Stimulated activated naive B cell treated with anti-CD40 and anti-IgM and Interleukin-4, amounts not matched to agents 10 μg/mL and 1 μg/mL and 100 μg/mL, for 72 hours (primary cell): ENCODE measurements at regions not wholly inside any gene's neighbourhood (a gene's known extent, or its start where the extent isn't known, plus 50 kb on each side); places are given as distances from the start of the nearest gene placed in this dataset.

ENCODE experiments used
- ATAC-seq, 2 donors: fragments of 150-1000 bp; cut with Tn5 transposase; replicated peaks; 2 replicates each; pipeline ENCODE4 v1.10.0; 2021; ENCODE audit warnings: moderate library complexity in 1 of 2
- DNase-seq: peaks from one replicate; pipeline ENCODE4 v3.0.0; 2021
- H3K27ac Mint-ChIP-seq: one replicate; pipeline ENCODE4 v1.8.0; 2022; ENCODE audit warnings: mild to moderate bottlenecking, mixed read lengths
- H3K27me3 Mint-ChIP-seq, 2 donors: one replicate each; pipeline ENCODE4 v1.8.0; 2022; ENCODE audit warnings: mixed read lengths in 2 of 2
- H3K36me3 Mint-ChIP-seq, 2 donors: one replicate each; pipeline ENCODE4 v1.8.0; 2022; ENCODE audit warnings: mixed read lengths in 2 of 2, mild to moderate bottlenecking in 1 of 2
- H3K4me1 Mint-ChIP-seq, 2 donors: one replicate each; pipeline ENCODE4 v1.8.0; 2022; ENCODE audit warnings: mixed read lengths in 2 of 2, mild to moderate bottlenecking in 1 of 2
- H3K4me3 Mint-ChIP-seq, 2 donors: one replicate each; pipeline ENCODE4 v1.8.0; 2022; ENCODE audit warnings: mild to moderate bottlenecking in 2 of 2, mixed read lengths in 2 of 2, moderate library complexity in 1 of 2
- H3K9me3 Mint-ChIP-seq, 2 donors: one replicate each; pipeline ENCODE4 v1.8.0; 2022; ENCODE audit warnings: mixed read lengths in 2 of 2, mild to moderate bottlenecking in 1 of 2

DNA sequence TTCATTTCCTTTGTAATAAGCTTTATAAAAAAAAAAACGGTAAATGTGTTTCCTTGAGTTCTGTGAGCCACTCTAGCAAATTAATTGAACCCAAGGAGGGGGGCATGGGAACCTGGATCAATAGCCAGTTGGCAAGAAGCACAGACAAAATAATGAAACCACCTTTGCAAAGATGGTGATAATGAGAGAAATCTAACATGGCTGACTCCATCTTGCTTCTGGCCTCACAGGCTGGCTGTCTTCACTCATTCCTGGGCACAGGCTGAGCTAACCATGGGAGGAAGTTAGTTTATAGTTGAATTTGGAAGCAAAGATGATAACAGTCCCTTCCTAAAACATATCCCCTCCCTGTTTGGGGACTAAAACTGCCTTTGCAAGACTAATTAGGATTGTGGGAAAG lies 95.1 kb downstream of the B3GNT2 start:
- no peak overlapping the region for H3K27ac Mint-ChIP-seq
- H3K9me3 Mint-ChIP-seq = peaks cover 2 to 3% of the 10 kb centered on the region in 2 donors
- no peak for ATAC-seq
- DNase-seq = no peak
- peaks cover 0 to 5% of the 10 kb centered on the region in 2 donors for H3K36me3 Mint-ChIP-seq
- H3K4me1 Mint-ChIP-seq = peaks cover 16 to 31% of the 10 kb centered on the region in 2 donors
- no peak overlapping the region for H3K4me3 Mint-ChIP-seq
- H3K27me3 Mint-ChIP-seq = no peaks in the 10 kb centered on the region

DNA sequence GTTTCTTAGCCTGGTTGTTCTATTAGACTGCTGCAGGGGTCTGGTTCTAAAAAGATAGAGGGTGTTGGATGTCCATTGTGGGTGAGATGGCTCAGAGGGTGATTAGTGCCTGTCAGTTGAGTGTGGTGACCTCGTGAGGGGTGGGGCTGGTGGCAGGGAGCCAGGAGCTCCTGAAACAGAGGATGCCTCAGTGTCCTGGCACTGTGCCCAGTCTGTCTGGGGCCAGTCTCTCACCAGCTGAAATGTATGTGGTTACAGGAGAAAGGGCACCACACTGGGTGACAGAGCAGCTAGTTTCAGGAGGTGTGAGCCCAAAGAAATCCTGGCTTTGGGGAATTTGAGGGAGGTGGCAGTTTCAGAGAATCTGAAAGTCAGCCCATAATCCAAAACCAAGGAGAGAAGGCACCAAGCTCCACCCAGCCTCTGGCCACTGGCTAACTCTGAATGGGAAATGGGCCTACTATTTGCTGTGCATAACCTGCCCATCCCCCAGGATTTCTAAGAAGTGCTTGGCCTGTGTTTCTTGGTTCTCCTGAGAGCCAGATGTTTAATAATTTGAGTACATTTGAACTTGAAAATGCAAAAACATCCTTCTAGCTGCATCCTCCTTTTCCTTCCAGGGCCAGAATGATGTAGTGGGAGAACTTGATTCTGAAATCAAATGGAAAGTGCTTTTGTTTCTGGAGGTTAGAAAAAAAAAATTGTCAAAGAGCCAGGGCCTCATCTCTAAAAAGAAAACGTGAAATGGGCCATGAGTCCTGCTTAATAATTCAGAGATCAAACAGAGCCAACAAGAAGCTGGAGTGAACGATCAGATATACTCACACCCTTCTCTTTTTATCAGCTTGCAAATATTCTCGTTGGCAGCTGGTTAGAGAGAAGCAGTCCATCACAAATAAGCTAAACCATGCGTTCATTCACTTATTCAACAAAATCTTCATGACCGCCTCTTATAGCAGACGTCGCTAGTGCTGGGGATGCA lies 92.3 kb downstream of the B3GNT2 start:
- ATAC-seq (peak; percentile 93 to 94), DNase-seq (peak; percentile 67)
- Mint-ChIP-seq H3K9me3 (peaks cover 9 to 16% of the 10 kb centered on the region in 2 donors), H3K27me3 (no peaks in the 10 kb centered on the region), H3K4me1 (peaks cover 11 to 21% of the 10 kb centered on the region in 2 donors), H3K27ac (no peak overlapping the region), H3K36me3 (peaks cover 8 to 14% of the 10 kb centered on the region in 2 donors), H3K4me3 (no peak overlapping the region)

GRCh38 chr2:62287282-62287681 lies 91.4 kb downstream of the B3GNT2 start:
- Mint-ChIP-seq H3K9me3 (peaks cover 9 to 16% of the 10 kb centered on the region in 2 donors), H3K27me3 (no peaks in the 10 kb centered on the region), H3K4me1 (peaks cover 11 to 16% of the 10 kb centered on the region in 2 donors), H3K4me3 (no peak overlapping the region), H3K36me3 (peaks cover 8 to 14% of the 10 kb centered on the region in 2 donors), H3K27ac (no peak overlapping the region)
- ATAC-seq (peak; percentile 49 to 53), DNase-seq (no peak)

DNA sequence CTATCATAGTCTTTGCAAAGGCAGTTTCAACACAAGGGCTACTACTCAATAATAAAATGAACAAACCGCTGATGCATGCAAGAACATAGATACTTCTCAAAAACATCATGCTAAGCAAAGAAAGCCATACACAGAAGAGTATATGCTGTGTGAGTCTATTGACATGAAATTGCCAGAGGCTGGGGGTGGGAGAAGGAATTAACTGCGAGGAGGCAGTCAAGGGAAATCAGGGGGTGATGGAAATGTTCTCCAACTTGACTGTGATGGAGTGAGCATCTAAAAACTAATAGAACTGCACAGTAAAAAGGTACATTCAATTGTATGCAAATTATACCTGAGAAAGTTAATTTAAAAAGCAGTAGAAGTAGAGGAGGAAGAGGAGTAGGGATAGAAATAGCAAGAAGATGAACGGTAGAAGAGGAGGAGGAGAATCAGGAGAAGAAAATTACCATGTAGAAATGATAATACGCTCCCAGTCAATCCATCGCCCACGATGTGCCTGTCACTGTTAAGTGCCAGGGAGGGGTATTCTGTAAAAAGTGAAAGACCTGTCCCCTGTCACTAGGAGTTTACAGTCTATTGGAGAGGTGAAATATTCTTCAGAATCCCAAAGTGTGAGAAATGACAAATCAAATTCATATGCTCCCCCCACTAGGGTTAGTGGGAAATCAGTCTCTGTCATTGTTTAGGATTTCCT lies 90.3 kb downstream of the B3GNT2 start:
- Mint-ChIP-seq H3K4me3 (no peak overlapping the region), H3K4me1 (peaks cover 11 to 16% of the 10 kb centered on the region in 2 donors), H3K27ac (no peak overlapping the region), H3K9me3 (peaks cover 9 to 16% of the 10 kb centered on the region in 2 donors), H3K27me3 (peaks cover 0 to 2% of the 10 kb centered on the region in 2 donors), H3K36me3 (peaks cover 8 to 14% of the 10 kb centered on the region in 2 donors)
- DNase-seq = no peak
- no peak for ATAC-seq

GRCh38 chr2:62284980-62285379 lies 89.1 kb downstream of the B3GNT2 start:
- Mint-ChIP-seq H3K27me3 (peaks cover 0 to 5% of the 10 kb centered on the region in 2 donors), H3K9me3 (peaks cover 9 to 16% of the 10 kb centered on the region in 2 donors), H3K4me1 (peaks cover 11 to 16% of the 10 kb centered on the region in 2 donors), H3K36me3 (peaks cover 11 to 19% of the 10 kb centered on the region in 2 donors), H3K4me3 (no peak overlapping the region), H3K27ac (no peak overlapping the region)
- DNase-seq (no peak), ATAC-seq (no peak)

DNA sequence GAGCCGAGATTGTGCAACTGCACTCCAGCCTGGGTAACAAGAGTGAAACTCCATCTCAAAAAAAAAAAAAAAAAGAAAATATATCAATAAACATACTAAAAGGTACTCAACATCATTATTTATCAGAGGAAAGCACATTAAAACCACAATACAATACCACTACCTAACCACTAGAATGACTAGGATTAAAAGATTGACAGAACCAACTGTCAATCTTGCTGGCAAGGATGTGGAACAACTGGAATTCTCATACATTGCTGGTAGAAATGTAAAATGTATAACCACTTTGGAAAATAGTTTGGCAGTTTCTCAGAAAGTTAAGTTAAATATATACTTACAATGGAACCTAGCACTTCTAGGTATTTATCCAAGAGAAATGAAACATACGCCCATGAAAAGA lies 88.6 kb downstream of the B3GNT2 start:
- peaks cover 11 to 23% of the 10 kb centered on the region in 2 donors for H3K36me3 Mint-ChIP-seq
- H3K4me1 Mint-ChIP-seq = peaks cover 11 to 16% of the 10 kb centered on the region in 2 donors
- H3K9me3 Mint-ChIP-seq = peaks cover 9 to 16% of the 10 kb centered on the region in 2 donors
- H3K27me3 Mint-ChIP-seq = peaks cover 0 to 5% of the 10 kb centered on the region in 2 donors
- no peak overlapping the region for H3K4me3 Mint-ChIP-seq
- H3K27ac Mint-ChIP-seq = no peak overlapping the region
- DNase-seq = no peak
- ATAC-seq = no peak

GRCh38 chr2:62283147-62283546 lies 87.2 kb downstream of the B3GNT2 start:
- Mint-ChIP-seq H3K4me1 (peaks cover 9 to 11% of the 10 kb centered on the region in 2 donors), H3K27ac (no peak overlapping the region), H3K4me3 (no peak overlapping the region), H3K27me3 (peaks cover 0 to 5% of the 10 kb centered on the region in 2 donors), H3K9me3 (peaks cover 19 to 23% of the 10 kb centered on the region in 2 donors), H3K36me3 (peaks cover 15 to 34% of the 10 kb centered on the region in 2 donors)
- DNase-seq (no peak), ATAC-seq (no peak)

- H3K4me3 Mint-ChIP-seq = no peak overlapping the region
- no peak for DNase-seq
- ATAC-seq = no peak
- peaks cover 27 to 32% of the 10 kb centered on the region in 2 donors for H3K9me3 Mint-ChIP-seq
- H3K27me3 Mint-ChIP-seq = peaks cover 0 to 5% of the 10 kb centered on the region in 2 donors
- H3K36me3 Mint-ChIP-seq = peaks cover 24 to 40% of the 10 kb centered on the region in 2 donors
- no peaks in the 10 kb centered on the region for H3K4me1 Mint-ChIP-seq
- H3K27ac Mint-ChIP-seq = no peak overlapping the region
Observed at GRCh38 chr2:62281663-62282062, 85.7 kb downstream of the B3GNT2 start.

GRCh38 chr2:62277688-62278087 lies 81.8 kb downstream of the B3GNT2 start:
- ATAC-seq (no peak), DNase-seq (no peak)
- H3K9me3 Mint-ChIP-seq = peaks cover 16 to 18% of the 10 kb centered on the region in 2 donors
- H3K27ac Mint-ChIP-seq = no peak overlapping the region
- H3K4me3 Mint-ChIP-seq = no peak overlapping the region
- H3K36me3 Mint-ChIP-seq = peaks cover 17 to 34% of the 10 kb centered on the region in 2 donors
- H3K4me1 Mint-ChIP-seq = no peaks in the 10 kb centered on the region
- peaks cover 0 to 5% of the 10 kb centered on the region in 2 donors for H3K27me3 Mint-ChIP-seq
